NCI-H82 treated with DMSO at 0.1 percent for 48 hours (cell line): ENCODE measurements at regions not wholly inside any gene's neighbourhood (a gene's known extent, or its start where the extent isn't known, plus 50 kb on each side); places are given as distances from the start of the nearest gene placed in this dataset.
"Not testable (repeated sequence)": the region's sequence is repeated elsewhere in the genome, so short reads cannot be mapped to it uniquely, and the experiment has no call there.

Source experiments
- DNase-seq: peaks from one replicate; lab custom pipeline; 2025; ENCODE audit not compliant: unreplicated experiment; lab: John Stamatoyannopoulos, UW

GRCh38 chr4:181083757-181084361 is 1159.3 kb upstream of the TENM3 start:
- no peak for DNase-seq

- DNase-seq, result no peak
Measured at GRCh38 chr4:181085557-181085956, 1157.6 kb upstream of the TENM3 start.

DNA sequence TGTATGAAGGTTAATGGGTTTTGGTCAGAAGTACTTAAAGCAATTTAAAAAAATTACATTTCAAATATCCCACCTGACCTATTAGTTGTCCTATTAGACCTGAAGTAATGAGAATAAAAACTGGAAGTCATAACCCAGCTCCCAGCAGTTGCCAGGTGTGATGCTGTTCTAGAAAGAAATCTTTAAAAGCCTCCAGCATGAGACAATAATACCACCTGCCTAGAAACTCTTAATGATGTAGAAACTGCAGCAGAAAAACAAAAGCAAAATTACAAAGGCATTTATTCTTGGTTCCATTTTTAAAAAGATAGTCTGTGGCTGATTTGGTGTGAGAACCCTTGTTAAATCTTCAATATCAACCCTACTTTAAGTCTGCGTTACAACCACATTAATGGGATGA is 1137.7 kb upstream of the TENM3 start:
- no peak for DNase-seq

DNA sequence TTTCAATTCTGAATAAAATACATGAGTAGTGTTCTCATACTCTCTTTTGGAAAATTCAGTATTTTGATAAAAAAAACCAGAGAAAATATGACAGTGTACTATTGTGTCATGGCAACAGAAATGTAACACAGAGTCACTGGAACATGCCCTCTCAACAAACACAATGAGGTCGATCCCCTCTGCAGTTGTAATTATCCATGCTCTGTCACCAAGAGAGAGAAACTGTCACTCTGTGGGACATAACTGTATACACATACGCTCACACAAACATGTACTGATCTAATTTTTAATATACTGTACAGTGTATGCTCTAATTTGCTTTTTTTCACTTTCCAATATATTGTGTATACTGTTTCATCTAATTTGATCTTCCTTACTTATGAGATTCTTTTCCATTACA is 1136.8 kb upstream of the TENM3 start:
- DNase-seq, result no peak

DNA sequence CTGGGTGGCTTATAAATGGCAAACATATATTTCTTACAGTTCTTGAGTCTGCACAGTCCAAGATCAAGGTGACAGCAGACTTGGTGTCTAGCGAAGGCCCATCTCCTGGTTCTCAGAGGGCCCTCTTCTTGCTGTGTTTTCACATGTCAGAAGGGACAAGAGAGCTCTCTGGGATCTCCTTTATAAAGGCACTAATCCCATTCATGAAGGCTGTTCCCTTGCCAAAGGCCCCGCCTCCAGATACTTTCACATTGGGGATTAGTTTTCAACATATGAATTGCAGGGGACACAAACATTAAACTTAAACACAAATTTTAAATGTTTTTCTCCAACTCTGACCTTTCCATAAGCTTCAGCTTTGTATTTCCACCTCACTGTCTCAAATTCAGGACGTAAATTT is 1135.0 kb upstream of the TENM3 start:
- DNase-seq, result no peak

- no peak for DNase-seq
Measured at GRCh38 chr4:181119186-181119585, 1124.0 kb upstream of the TENM3 start.

GRCh38 chr4:181121733-181122132 is 1121.5 kb upstream of the TENM3 start:
- no peak for DNase-seq

DNA sequence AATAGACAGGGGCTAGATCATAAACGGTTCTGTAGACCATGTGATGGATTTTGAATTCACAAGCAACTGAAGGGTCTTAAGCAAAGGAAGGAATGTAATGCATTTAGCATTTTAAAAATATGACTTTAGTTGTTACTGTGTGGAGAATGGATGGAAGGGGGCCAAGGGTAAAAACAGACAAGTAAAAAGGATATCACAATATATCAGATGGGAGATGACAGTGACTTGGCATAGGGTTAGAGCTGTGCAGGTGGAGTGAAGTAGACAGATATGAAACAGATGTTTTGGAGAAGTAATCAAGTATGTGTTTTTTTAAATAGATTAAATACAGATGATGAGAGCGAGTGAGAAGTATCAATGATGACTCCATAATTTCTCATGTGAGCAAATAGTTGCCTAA is 1116.0 kb upstream of the TENM3 start:
- no peak for DNase-seq

GRCh38 chr4:181130317-181130716 is 1112.9 kb upstream of the TENM3 start:
- not testable (repeated sequence) for DNase-seq

DNA sequence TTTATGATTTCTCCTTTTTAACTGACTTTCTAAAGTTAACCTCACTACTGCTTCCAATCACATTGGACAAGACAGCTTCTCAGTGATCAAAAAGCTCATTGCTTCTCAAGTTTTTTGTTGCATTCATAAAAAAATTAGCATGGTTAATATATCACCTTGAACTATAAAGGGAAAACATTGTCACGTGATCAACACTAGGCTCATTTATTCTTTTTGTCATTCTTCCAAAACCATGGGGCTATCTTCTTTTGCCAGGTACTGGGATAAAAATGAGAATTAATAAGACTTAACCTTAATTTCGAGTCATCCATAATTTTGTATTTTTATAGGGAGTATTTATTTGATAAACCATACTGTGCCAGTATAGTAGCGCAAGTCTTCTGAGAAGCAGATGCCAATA is 1105.9 kb upstream of the TENM3 start:
- DNase-seq, result no peak

GRCh38 chr4:181138116-181138515 is 1105.1 kb upstream of the TENM3 start:
- no peak for DNase-seq

DNA sequence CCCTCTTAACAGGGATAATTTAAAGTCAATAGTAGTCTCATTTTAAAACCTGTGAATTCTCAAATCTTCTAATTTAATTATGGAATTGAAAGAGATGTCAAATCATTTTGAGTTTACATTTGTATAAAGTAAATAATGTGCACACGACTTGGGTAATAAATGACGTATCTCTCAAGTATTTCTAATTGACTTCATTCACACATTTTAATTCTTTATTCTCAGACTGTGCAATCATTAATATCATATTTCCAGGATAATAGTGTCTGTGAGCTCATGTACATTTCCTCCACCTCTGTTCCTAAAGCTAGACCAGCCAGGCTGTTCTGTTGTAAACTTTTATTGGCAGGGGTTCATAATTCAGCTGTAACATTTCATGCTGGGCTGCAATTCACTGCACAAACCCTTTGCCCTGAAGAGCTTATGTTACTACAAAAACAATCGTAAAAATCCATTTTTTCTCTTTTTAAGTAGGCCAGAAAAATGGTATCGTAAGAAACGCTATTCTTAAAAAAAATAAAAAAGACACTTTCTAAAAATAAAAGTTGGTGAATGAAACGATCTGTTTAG is 1103.1 kb upstream of the TENM3 start:
- DNase-seq, result no peak

GRCh38 chr4:181143250-181143854 is 1099.8 kb upstream of the TENM3 start:
- DNase-seq, result no peak

DNA sequence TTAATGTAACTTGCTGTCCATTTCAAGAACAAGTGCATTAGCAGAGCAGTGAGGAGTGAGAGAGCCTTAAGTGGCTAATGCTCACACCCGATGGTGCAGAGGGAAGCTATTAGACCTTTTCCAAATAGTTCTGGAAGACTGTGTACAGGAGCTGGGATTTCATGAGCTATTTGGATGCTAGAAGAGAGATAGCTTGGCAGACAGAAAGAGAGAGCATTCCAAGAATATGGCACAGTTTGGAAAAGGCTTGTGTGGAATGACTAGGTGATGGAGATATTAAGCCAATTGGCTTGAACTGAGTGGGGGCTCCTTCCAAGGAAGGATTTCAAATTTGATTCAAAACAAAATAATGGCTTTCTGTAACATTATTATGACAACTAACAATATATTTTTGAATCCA is 1097.2 kb upstream of the TENM3 start:
- no peak for DNase-seq

- DNase-seq, result no peak
Measured at GRCh38 chr4:181147416-181147951, 1095.7 kb upstream of the TENM3 start.

- no peak for DNase-seq
Measured at GRCh38 chr4:181148470-181148869, 1094.7 kb upstream of the TENM3 start.

DNA sequence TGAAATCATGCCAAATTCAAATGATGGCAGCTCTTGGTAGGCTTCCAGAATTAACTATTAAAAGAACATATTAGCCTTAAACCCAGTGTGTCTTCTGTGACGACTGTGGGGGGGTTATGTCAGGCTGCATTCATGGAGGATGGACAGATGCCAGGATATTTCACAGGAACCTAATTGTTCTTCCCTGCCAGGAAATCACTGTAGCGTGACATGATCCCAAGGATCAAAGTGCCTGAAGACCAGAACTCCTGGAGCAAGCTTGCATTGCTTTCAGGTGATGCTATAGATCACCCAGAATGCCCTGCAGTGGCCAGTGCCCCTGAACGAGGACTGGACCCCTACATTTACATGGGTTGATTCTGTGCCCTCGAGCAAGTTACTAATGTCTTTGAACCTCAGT is 1093.0 kb upstream of the TENM3 start:
- DNase-seq, result no peak

DNA sequence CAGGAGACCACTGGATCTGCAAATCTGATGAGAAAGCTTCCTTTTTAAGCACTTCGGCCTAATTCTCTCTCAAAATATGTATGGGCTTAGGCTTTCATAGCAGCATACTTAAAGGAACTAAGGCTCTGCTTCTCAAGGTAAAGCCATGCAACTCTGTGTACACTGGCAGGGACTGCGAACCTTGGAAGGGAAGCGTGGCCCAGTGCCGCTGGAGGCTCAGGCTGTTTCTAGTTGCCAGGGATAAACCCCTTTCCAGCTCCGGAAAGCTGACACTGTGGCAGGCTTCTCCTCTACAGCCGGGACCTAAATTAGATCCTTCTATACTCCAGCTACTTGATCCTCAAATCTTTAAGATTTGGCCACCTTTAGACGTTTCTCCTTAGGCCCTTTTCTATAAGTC is 1091.3 kb upstream of the TENM3 start:
- no peak for DNase-seq

- no peak for DNase-seq
Measured at GRCh38 chr4:181157647-181158046, 1085.6 kb upstream of the TENM3 start.

DNA sequence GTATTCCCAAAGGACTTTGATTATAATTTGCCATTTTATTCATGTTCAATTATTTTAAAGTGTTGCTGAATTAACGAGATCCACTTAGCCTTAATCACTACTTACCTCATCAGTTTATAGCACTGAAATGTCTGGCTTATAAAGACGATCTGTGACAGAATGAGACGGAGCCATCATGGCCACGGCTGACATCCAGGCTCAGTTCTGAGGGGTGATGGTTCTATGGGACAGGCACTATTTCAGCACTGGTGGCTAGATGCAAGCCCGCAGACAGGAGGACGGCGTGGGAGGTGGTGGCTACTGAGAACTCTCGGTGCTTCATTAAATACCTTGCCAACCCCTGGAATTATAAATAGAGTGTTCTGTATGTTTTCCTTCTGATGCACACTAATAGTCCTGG is 1084.2 kb upstream of the TENM3 start:
- DNase-seq, result no peak

DNA sequence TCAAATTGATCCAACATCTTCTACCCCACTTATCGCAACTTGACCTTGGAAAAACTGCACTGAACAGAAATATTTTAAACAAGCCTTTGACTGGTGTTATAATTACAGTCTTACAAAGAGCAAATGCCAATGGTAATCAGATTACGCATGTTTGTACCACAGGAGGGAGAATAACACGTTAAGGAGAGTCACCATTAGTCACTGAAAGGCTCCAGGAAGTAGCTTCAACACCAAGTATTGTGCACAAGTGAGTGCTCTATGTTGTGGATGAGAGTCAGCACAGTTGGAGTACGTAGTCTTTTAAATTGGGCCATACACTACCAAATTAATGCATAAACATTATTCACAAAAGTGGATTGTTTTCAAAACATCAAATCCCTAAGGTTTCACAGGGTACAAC is 1081.5 kb upstream of the TENM3 start:
- DNase-seq, result no peak

DNA sequence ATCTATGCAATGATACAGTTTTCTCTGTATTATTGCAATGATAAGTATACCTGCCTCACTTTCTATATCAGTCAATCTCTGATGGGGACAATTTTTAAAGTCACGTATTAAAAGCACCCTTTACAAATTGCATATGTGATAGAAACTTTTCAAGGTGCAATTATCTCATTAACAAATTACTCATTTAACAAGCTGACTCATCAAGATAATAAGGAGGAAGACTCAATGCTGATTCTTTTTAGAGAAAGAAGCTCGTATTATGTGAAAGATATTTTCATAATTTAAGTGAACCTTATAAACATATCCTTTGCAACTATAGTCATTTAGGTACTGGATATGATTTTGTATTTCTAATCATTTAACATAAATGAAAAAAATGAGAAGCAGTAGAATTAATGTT is 1080.9 kb upstream of the TENM3 start:
- DNase-seq, result no peak

GRCh38 chr4:181162676-181163075 is 1080.5 kb upstream of the TENM3 start:
- DNase-seq, result no peak
